Activated T-cell treated with anti-CD3 and anti-CD28 coated beads for 1 hour (primary cell): ENCODE measurements at regions not wholly inside any gene's neighbourhood (a gene's known extent, or its start where the extent isn't known, plus 50 kb on each side); places are given as distances from the start of the nearest gene placed in this dataset.
"Not testable (repeated sequence)": the region's sequence is repeated elsewhere in the genome, so short reads cannot be mapped to it uniquely, and the experiment has no call there.

ENCODE experiments used
- DNase-seq: peaks from one replicate; pipeline ENCODE4 v3.0.0-alpha.2; 2020; ENCODE audit warnings: low read depth

DNA sequence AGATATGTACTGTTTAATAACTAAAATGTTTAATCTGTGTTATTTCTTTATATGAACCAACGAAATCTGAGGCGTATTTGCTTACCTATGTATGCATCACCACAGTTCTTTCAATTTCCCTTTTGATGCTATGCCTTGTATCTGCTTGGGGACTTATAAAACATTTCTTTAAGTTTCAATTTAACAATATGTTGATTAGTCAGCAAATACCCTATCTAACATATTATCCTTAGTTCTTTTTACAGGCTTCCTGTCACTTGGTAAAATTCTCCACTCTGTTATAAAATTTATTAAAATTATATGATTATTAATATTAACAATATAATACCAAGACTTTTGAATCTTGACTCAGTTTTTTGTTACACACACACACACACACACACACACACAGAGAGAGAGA lies 174.3 kb downstream of the CPS1 start:
- DNase-seq, result no peak

DNA sequence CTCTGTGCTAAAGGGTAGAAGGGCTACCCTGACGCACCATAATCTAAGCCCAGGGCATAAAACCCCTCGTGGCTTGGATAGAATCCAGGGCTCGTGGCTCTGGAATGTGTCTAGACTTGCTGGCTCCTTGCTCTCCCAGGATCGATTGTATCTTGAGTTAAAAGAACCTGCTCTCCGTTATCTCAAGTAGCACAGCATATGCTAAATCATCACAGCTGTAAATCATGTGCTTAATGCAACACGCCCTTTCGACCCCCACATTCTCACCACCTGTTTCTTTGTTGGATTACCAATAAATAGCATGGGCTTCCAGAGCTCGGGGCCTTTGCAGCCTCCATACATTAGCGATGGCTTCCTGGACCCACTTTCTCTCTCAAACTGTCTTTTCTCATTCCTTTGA lies 190.4 kb downstream of the CPS1 start:
- not testable (repeated sequence) for DNase-seq

DNA sequence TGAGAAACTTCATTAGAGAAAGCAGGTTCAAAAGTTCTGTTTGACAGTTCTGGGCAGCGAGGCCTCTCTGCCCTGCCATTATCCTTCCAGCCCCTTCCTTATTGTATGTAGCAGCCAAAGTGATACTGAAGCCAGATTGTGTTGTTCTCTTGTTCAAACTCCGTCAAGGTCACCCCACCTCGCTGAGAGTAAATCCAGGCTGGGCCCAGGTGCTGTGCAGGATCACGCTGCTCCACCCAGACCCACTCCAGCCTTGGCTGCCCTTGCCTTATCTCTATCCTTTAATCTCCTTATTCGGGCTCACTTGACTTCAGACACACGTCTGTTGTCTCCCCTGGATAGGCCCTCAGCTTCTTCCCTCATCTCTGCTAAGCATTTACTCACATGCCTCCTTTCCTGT lies 196.1 kb downstream of the CPS1 start:
- DNase-seq, result no peak

DNA sequence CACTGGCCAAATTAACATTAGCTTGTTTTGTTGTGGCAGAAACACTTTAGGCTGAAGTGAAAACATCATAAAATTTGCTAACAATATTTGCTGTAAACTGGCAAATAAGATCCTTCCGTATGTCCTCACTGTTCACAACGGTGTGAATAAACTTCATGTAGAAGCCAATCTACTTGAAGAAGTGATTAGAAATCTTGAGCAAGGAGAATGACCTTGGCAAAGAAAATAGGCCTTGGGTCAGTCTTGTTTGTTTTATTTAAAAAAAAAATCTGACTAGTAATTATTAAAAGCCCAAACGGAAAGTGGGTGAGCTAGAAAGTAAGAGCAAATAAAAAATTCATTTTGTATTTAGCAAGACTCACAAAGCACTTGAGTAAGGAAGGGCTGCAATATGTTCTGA lies 197.0 kb downstream of the CPS1 start:
- DNase-seq, result no peak

DNA sequence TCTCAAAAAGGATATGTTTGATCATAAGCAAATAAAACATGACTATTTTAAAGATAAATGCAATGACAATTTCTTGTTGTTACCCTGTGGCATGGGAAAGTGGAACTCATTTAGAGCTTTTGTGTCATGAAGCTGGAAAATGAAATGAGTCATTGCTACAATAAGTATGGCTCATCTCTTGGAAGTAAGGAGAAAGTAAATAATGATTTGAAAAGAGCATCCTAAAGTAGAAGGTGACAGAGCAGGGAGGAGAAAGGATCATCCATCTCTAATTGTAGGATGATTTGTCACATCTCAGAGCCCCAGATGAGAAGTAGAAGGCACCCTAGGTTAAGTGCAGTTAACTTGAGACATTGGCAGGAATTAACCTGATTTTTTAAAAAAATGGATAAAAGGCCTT lies 200.5 kb downstream of the CPS1 start:
- DNase-seq, result no peak

DNA sequence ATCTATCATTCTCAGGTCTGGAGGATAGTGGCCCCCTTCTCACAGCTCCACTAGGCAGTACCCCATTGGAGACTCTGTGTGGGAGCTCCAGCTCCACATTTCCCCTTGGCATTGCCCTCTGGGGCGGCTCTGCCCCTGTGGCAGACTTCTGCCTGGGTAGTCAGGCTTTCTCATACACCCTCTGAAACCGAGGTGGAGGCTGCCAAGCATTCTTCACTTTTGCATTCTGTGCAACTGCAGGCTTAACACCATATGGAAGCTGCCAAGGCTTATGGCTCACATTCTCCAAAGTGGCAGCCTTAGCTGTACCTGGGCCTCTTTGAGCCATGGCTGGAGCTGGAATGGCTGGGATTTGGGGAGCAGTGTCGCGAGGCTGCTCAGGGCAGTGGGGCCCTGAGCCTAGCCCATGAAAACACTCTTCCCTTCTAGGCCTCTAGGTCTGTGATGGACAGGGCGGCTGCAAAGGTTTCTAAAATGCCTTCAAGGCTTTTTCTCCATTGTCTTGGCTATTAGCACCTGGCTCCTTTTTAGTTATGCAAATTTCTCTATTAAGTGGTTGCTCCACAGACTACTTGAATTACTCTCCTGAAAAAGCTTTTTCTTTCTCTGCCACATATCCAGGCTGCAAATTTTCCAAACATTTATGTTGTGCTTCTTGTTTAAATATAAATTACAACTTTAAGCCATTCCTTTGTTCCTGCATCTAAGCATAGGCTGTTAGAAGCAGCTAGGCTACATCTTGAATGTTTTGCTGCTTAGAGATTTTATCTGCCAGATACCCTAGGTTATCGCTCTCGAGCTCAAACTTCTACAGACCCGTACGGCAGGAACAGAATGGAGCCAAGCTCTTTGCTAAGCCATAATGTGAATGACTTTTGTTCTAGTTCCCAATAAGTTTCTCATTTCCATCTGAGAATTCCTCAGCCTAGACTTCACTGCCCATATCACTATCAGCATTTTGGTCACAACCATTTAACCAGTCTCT lies 206.5 kb downstream of the CPS1 start:
- no peak for DNase-seq

DNA sequence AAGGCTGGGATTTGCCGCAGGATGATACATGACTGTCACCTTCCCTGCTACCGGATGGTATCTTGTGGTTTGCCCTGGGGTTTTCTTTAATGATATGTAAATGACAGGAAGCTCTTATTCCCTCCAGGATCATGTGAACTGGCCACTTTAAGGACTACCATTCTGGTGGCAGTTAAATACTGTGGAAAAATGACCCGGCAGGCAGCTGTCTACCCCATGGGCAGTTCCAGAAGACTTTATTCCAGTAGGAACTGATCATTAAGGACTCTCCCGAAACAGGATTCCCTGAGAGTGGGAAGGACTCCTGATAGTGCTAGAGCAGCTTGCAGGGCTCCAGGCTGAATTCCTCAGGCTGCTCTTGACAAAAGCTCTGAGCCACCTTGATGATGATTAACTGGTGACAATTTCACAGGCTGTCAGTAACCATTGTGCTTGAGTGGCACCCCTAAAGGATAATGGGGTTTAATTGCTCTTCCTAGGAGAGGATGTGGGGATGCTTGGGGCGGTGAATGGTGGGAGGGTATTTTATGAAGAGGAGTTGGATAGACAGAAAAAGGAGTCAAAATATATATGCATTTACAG lies 212.0 kb downstream of the CPS1 start:
- no peak for DNase-seq

DNA sequence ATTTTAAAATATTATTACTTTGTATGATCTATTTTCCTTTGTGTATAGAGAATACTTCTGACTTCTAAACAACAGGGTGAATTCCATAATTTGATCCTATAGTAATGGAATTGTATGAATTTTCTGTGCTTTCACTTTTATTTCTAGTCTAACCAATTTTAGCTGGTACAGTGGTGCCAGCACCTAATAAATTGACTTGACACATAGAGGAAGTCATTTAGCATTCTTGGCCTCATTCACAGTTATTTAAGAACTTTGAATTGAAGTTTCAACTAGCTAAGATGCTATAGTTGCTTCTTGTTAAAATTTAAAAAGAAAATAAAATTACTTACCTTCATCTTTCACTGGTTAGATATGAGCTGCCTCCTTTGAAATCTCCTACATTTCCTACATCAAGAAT lies 220.4 kb downstream of the CPS1 start:
- DNase-seq, result no peak

DNA sequence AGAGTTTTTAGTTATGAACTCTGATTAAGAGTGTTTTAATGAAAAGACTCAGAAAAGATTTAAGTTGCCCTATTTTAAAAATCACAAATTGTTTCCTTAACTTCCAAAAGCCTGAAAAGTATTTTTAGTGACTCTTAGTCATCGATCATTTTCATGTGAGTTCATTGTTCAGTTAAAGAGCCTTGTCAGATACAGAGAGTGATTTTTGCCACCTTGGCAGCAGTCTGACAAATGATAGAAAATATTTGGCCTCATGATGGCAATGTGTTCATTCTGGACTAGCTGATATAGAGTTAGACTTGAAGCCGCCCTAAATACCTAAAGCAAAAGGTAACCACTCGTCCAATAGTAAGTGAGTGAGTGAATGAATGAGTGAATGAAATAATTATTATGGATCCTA lies 225.8 kb downstream of the CPS1 start:
- DNase-seq, result no peak

DNA sequence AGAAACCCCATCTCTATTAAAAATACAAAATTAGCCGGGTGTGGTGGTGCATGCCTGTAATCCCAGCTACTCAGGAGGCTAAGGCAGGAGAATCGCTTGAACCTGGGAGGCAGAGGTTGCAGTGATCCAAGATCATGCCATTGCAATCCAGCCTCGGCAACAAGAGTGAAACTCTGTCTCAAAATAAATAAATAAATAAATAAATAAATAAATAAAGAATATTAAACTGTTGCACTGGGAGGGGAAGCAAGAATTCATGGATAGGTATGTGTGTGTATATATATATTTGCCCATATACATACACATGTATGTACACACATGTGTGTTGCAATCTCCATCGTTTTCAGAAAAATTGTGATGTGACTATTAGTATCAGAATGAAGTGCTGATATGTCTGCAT lies 231.4 kb downstream of the CPS1 start:
- DNase-seq, result not testable (repeated sequence)

DNA sequence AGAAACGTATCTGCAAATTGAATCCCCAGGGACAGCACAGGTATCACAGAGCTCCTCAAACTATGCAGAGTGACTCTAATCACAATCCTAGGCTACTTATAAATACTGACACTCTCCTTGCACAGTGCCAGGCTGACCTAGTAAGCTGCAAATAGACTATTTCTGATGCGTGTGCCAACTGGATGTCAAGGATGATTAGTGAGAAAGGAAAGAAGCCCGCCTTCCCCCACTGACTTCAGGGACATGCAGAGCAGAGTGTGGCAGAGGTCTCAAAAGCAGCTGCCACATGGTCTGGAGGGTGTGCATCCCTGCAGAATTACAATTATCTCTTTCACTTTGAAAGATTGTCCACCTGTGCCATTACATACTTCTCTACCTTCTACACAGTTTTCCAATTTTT lies 235.6 kb downstream of the CPS1 start:
- no peak for DNase-seq

DNA sequence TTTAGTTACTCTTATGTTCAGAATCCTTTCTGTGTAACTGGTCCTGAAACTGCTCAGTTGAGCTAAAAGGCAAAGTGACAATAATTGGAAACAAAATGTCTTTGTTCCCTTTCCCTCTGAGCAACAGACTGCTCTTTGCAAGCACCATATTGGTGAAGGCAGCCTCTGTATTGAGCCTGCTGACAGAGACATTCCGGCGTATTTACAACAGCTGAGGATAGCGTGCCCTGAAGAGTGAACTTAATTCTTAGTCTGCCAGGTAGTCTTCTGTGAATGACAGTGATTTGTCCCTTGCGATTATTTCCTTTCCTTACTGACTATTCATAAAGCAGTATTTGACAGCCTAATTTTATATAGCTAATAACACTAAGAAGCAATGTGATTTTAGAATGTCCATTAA lies 239.1 kb downstream of the CPS1 start:
- DNase-seq, result no peak

DNA sequence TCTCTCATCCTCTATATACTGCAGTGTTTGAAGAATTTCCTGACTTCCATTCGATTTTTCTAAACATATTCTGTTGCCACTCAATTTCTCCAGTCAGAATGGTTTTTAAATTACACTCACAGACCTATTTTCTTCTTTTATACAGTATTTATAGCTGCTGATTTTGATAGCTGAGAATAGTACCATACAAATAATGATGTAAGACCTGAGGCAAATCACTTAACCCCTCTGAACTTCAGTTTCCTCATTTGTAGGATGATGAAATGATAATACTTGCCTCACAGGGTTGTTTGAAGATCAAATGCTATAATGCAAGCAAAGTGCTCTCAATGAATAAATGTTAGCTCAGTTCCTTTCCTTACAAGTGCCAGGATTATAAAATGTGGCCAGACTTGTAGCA lies 241.8 kb downstream of the CPS1 start:
- no peak for DNase-seq

DNA sequence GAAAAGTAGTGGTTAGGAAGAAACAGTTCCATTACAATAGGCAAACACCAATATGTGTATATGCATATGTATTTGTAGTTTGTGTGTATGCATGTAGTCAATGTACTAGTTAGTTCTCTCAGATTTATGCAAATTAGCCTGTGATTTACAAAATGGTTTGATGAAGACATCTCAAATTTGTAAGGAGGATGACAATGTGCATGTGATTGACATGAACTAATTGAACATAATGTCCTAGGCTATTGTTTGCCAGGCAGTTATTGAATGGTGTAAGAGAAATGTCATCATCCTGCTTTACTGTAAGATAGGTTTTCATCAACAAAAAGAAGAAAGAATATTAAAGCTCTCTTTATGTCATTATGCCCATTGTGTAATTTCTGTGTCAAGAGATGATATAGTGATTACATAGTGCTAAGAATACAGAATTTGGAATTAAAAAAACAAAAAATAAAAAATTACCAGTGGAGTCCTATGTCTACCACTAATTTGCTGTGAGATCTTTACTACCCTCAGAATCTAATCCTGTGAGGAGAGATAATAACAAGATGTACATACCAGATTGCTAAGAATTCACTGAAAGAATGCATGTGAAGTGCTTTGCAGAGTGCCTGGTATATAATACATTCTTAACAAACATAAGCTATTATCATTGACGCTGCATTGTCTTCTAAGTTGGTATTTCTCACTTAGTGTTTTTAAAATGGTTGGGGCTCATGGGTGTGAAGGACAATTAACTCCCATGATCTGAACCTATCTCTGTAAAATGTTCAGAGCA lies 258.0 kb downstream of the CPS1 start:
- DNase-seq, result no peak

DNA sequence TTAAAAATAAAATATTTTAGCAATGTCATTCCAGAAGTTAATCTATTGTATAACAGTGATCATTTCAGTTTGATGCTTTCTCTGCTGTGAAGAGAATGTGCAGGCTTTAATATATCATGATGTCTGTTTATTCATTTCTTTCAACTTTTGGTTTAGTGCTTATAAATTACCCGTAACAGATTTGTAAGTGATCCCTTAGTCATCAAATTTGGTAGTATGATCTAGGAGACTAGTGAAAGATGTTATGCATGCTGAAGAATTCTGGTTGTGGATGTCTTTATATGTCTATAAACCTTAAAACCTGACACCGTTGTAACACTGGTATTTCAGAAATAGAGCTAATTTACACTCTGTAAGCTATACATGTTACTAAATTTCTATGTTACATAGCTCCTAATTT lies 260.4 kb downstream of the CPS1 start:
- DNase-seq, result no peak

DNA sequence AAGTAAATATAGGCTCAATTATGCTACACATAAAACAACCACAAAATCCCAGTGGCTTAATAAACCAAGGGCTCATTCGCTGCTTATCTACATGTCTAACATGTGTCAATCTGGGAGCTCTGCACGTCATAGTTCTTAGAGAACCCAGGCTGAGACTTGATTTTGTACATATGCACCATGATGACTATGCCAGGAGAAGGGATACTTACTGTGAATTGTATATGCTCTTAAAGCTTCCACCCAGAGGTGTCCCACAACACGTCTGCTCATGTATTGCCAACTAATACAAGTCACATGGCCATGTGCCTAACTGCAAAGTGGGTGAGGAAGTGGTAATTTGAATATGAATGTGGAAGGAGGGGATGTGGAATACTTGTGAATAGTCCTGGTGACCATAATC lies 262.1 kb downstream of the CPS1 start:
- no peak for DNase-seq

DNA sequence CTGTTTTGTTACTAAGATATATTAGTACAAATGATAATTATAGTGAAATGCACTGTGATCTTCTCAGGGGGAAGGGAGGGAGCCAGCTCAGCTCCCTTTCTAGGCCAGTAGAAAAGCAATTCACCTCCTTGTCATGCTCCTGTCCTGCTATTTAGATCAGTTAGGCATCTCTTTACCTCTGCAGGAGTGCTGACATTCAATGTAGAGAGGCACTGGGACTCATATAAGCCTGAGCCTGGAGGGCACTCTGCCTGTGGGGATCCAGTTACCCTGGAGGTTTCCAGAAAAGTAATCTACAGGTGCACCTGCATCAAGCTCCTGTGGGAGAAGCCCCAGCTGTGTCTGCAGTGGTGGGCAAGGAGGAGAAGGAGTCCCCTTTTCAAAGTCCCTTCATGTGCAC lies 277.0 kb downstream of the CPS1 start:
- no peak for DNase-seq

DNA sequence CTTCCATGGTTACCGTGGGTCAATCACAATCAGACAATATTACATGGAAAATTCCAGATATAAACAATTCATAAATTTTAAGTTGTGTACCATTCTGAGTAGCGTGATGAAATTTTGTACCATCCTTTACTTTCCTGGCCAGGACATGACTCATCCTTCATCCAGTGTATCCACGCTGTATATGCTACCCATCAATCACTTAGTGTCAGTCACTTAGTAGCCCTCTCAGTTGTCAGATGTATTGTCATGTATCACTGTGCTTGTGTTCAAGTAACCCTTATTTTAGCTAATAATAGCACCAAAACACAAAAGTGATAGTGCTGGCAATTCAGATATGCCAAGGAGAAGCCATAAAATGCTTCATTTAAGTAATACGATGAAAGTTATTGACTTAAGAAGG lies 282.6 kb downstream of the CPS1 start:
- no peak for DNase-seq

DNA sequence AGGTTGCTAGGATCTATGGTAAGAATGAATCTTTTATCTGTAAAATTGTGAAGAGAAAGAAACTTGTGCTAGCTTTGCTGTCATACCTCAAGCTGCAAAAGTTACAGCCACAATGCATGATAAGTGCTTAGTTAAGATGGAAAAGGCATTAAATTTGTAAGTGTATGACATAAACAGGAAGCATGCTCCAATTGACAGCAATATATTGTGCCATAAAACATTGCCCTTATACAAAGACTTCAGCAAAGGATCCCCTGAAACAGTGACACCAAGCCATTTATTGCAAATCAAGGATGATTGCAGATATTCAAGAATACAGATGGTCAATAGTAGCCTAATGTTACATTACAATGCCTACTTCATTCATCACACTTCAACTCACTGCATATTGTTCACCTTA lies 283.1 kb downstream of the CPS1 start:
- no peak for DNase-seq

DNA sequence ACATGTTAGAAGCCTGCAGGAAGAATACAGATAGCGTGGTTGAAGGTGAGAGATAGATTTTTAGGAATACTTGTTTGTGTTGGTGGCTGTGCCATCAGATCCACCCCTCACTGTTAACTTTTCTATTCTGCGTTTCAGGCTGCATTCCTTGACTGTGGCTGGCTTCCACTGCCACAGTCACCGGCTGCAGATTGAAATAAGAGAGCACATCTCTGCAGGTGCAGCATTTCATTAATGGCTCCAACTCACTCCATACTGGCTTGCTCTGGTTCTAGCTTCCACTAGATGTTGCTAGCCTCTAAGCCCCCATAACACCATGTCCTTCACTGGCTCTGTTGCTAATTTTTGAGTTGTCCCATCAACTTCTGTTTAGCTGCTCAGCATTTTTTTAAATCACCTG lies 286.5 kb downstream of the CPS1 start:
- DNase-seq, result no peak

DNA sequence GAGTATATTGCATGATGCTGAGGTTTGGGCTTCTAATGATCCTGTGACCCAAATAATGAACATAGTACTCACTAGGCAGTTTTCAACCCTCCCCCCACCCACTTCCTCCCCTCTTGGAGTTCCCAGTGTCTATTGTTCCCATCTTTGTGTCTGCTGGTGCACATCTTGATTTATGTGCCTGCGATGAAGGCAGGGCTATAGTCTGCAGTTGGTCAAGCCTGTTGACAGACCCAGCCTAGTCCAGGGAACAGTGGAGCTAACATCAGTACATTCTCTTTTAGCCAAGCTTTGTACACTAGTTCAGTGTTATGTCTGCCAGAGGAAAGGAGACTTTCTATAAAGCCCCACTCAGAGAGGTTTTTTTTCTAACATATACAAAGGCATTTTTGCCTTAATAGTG lies 287.6 kb downstream of the CPS1 start:
- DNase-seq, result no peak

DNA sequence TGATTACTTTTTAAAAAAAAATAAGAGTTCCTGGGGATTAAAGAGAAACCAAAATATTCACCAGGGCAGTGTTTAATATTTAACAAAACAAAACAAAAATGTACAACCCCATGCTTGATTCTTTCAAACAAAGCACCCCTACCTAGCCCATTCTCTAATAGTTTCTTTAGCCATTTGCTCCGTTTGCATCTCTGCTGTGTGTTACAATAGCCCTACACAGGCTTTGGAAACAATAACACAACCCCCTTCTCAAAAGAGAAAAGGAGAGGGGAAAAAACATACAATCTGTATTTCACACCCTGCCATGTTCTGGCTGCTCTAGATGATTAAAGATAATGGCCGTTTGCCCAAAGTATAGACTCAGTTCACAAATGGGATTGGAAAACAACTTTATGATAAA lies 302.9 kb downstream of the CPS1 start:
- DNase-seq, result no peak

DNA sequence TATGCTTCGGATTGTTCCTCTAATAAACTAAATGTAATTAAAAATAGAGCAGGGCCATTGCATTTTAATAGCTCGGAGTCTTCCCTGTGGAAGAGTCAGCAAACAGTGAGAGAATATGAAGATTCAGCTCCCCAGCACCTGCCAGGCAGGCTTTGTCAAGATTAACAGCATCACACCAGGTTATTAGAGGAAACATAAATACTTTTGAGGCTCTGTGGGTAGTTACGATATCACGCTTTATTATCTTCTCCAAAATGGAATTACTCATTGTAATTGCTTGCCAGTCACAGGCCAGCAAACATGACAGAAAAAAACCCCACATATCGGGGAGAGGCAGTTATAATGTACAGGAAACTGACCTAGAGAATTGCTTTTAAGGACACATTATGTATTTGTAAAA lies 303.9 kb downstream of the CPS1 start:
- DNase-seq, result no peak
